Omental fat pad (tissue), 3 donors: ENCODE measurements at regions not wholly inside any gene's neighbourhood (a gene's known extent, or its start where the extent isn't known, plus 50 kb on each side); places are given as distances from the start of the nearest gene placed in this dataset.

Experiments used
- ATAC-seq: fragments of 150-250 bp; one replicate; pipeline ENCODE4 v1.9.1; 2016; ENCODE audit warnings: mild to moderate bottlenecking, moderate library complexity; ENCODE audit not compliant: low FRiP score
- DNase-seq: peaks from one replicate; pipeline ENCODE4 v3.0.0-alpha.2; 2019; ENCODE audit warnings: low spot score
- CTCF ChIP-seq, 3 donors: fragments of 450-650 bp; IDR thresholded peaks; one replicate each; pipeline ENCODE4 v1.5.1; 2016 to 2017; ENCODE audit warnings: antibody characterized with exemption in 3 of 3, mild to moderate bottlenecking in 3 of 3, moderate library complexity in 2 of 3

- ATAC-seq (no peak), DNase-seq (no peak)
- TF ChIP-seq CTCF (IDR thresholded peaks at IDR 0.05), result no peak
Observed at GRCh38 chr3:13177236-13177635, 104.0 kb upstream of the IQSEC1 start.

GRCh38 chr3:13176445-13176844, 103.2 kb upstream of the IQSEC1 start:
- ATAC-seq (no peak), DNase-seq (no peak)
- TF ChIP-seq CTCF (IDR thresholded peaks at IDR 0.05), result no peak

- ATAC-seq, result no peak
- DNase-seq, result no peak
- TF ChIP-seq CTCF (IDR thresholded peaks at IDR 0.05), result no peak
Observed at GRCh38 chr3:13174803-13175135, 101.5 kb upstream of the IQSEC1 start.

- no peak for TF ChIP-seq CTCF (IDR thresholded peaks at IDR 0.05)
- no peak for ATAC-seq
- DNase-seq, result no peak
Observed at GRCh38 chr3:13174011-13174802, 101.0 kb upstream of the IQSEC1 start.

- ATAC-seq (no peak), DNase-seq (no peak)
- no peak for TF ChIP-seq CTCF (IDR thresholded peaks at IDR 0.05)
Observed at GRCh38 chr3:13173186-13173585, 100.0 kb upstream of the IQSEC1 start.

GRCh38 chr3:13172644-13173013, 99.4 kb upstream of the IQSEC1 start:
- DNase-seq (no peak), ATAC-seq (no peak)
- no peak for TF ChIP-seq CTCF (IDR thresholded peaks at IDR 0.05)
